ENCODE measurements at regions not wholly inside any gene's neighbourhood (a gene's known extent, or its start where the extent isn't known, plus 50 kb on each side); places are given as distances from the start of the nearest gene placed in this dataset.

DNA sequence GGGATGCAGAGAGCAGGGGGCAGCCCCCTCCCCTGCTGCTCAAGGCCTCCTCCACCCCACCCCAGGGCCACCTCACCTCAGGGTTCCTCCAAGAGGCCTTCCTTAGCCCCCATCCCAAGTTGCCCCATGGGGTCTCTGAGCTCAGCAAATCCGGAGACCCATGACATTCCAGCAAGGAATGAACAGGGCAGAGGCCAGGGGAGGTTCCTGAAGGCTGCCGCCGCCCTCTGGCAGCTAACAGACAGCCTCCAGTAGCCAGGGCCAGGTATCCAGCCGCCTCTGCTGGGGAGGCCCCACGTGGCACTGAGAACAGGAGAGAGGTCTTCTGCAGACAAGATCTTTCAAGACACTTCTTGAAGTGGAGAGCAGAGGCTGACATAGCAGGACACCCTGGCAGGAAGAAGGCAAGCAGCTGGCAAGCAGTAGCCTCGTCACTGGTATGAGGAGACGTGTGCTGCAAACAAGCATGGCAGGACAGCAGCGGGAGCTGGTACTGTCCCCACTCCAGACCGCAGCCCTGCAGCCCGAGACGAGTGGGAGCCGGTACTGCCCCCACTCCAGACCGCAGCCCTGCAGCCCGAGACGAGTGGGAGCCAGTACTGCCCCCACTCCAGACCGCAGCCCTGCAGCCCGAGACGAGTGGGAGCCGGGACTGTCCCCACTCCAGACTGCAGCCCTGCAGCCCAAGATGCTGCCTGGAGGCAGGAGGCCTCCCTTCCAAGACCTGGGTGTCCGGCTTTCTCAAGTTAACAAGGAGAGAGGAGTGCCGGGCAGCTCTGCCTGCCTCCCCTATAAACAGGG, 190.6 kb downstream of the IGLL1 start:
- no peak for TF ChIP-seq EP300 (IDR thresholded peaks at IDR 0.05)
- TF ChIP-seq, protein P1, sequence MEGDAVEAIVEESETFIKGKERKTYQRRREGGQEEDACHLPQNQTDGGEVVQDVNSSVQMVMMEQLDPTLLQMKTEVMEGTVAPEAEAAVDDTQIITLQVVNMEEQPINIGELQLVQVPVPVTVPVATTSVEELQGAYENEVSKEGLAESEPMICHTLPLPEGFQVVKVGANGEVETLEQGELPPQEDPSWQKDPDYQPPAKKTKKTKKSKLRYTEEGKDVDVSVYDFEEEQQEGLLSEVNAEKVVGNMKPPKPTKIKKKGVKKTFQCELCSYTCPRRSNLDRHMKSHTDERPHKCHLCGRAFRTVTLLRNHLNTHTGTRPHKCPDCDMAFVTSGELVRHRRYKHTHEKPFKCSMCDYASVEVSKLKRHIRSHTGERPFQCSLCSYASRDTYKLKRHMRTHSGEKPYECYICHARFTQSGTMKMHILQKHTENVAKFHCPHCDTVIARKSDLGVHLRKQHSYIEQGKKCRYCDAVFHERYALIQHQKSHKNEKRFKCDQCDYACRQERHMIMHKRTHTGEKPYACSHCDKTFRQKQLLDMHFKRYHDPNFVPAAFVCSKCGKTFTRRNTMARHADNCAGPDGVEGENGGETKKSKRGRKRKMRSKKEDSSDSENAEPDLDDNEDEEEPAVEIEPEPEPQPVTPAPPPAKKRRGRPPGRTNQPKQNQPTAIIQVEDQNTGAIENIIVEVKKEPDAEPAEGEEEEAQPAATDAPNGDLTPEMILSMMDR (IDR thresholded peaks at IDR 0.05), result no peak
- TF ChIP-seq ESRRA (IDR thresholded peaks at IDR 0.05; ENCODE audit: borderline replicate concordance, low read length), result no peak
- TF ChIP-seq RAD21 (conservative IDR thresholded peaks at IDR 0.05 in 1 of 2, IDR thresholded peaks at IDR 0.05 in 1 of 2), result no peak

Measured in A549 (cell line).